ENCODE measurements at regions not wholly inside any gene's neighbourhood (a gene's known extent, or its start where the extent isn't known, plus 50 kb on each side); places are given as distances from the start of the nearest gene placed in this dataset.

GRCh38 chr5:168031614-168032013, 259.8 kb upstream of the WWC1 start:
- Histone ChIP-seq H3K36me3 (ENCODE audit: control insufficient read depth, low read depth, low read length) (no peaks in the 10 kb centered on the region), H3K27me3 (ENCODE audit: control insufficient read depth, insufficient read depth, low read length) (no peaks in the 10 kb centered on the region), H3K9me3 (ENCODE audit: control insufficient read depth, low read depth, low read length) (no peaks in the 10 kb centered on the region), H3K9ac (ENCODE audit: low read length) (no peak overlapping the region), H3K27ac (ENCODE audit: low read length) (no peak overlapping the region), H3K4me1 (ENCODE audit: control insufficient read depth, low read depth, low read length) (no peaks in the 10 kb centered on the region), H3K4me3 (ENCODE audit: low read length) (no peak overlapping the region)

DNA sequence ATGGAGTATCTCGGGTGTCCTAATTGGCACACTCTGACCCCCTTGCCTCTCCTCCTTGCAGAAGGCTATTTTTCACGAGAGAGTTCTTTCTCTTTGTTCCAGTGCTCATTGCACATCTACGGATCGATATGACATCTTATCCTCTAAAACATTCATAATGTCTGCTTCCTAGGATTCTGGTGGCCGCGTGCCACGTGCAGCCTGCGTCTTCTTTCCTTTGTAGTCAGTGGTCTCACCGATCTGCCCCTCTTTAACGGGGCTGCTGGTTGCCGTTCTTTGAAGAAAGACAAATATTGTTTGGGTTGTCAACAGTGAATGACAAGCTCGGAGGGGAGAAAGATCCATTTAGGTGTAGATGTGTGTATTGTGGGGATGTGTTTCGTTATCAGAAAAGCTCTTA, 252.4 kb upstream of the WWC1 start:
- H3K27ac ChIP-seq (ENCODE audit: low read length), result no peak overlapping the region
- no peaks in the 10 kb centered on the region for H3K4me1 ChIP-seq (ENCODE audit: control insufficient read depth, low read depth, low read length)
- no peak overlapping the region for H3K9ac ChIP-seq (ENCODE audit: low read length)
- no peaks in the 10 kb centered on the region for H3K27me3 ChIP-seq (ENCODE audit: control insufficient read depth, insufficient read depth, low read length)
- no peak overlapping the region for H3K4me3 ChIP-seq (ENCODE audit: low read length)
- no peaks in the 10 kb centered on the region for H3K9me3 ChIP-seq (ENCODE audit: control insufficient read depth, low read depth, low read length)
- H3K36me3 ChIP-seq (ENCODE audit: control insufficient read depth, low read depth, low read length), result no peaks in the 10 kb centered on the region

DNA sequence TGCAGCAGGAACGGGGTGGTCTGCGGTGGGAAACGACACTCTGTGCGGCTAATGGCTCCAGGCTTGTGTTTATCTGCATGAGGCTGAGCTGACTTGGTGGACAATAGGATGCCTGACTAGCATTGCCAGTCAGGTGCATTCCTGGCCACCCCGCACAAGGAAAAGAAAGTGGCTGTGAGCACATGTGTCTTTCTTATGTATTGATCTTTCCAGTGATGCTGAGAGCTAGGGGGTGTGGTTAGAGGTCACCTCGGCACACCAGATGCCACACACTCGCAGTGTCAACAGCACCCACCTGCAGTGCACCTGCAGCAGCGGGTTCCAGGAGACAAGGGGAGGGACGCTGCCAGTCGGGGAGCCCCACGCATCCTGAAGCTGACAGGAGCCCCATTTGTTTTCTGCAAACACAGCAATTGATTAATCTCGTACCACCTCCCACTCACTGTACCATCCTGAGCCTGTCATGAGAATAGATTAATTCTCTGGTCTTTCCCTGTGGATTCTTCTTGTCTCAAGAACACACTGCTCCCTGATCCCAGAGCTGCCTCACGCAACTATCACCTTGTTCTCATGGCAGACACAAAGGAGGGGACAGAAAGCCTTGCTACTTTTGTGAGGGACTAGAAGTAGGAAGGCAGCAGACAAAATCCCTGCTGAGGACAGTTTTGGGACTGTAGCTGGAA, 251.7 kb upstream of the WWC1 start:
- H3K4me1 ChIP-seq (ENCODE audit: control insufficient read depth, low read depth, low read length), result no peaks in the 10 kb centered on the region
- H3K36me3 ChIP-seq (ENCODE audit: control insufficient read depth, low read depth, low read length), result no peaks in the 10 kb centered on the region
- no peak overlapping the region for H3K4me3 ChIP-seq (ENCODE audit: low read length)
- no peaks in the 10 kb centered on the region for H3K9me3 ChIP-seq (ENCODE audit: control insufficient read depth, low read depth, low read length)
- no peaks in the 10 kb centered on the region for H3K27me3 ChIP-seq (ENCODE audit: control insufficient read depth, insufficient read depth, low read length)
- H3K27ac ChIP-seq (ENCODE audit: low read length), result no peak overlapping the region
- no peak overlapping the region for H3K9ac ChIP-seq (ENCODE audit: low read length)

GRCh38 chr5:168041583-168041982, 249.9 kb upstream of the WWC1 start:
- no peak overlapping the region for H3K27ac ChIP-seq (ENCODE audit: low read length)
- H3K9ac ChIP-seq (ENCODE audit: low read length), result no peak overlapping the region
- H3K9me3 ChIP-seq (ENCODE audit: control insufficient read depth, low read depth, low read length), result no peaks in the 10 kb centered on the region
- no peaks in the 10 kb centered on the region for H3K36me3 ChIP-seq (ENCODE audit: control insufficient read depth, low read depth, low read length)
- H3K4me3 ChIP-seq (ENCODE audit: low read length), result no peak overlapping the region
- peaks cover 1% of the 10 kb centered on the region for H3K4me1 ChIP-seq (ENCODE audit: control insufficient read depth, low read depth, low read length)
- no peaks in the 10 kb centered on the region for H3K27me3 ChIP-seq (ENCODE audit: control insufficient read depth, insufficient read depth, low read length)

GRCh38 chr5:168042284-168043068, 249.0 kb upstream of the WWC1 start:
- H3K9ac ChIP-seq (ENCODE audit: low read length), result no peak overlapping the region
- peaks cover 10% of the 10 kb centered on the region for H3K4me1 ChIP-seq (ENCODE audit: control insufficient read depth, low read depth, low read length)
- no peaks in the 10 kb centered on the region for H3K36me3 ChIP-seq (ENCODE audit: control insufficient read depth, low read depth, low read length)
- no peaks in the 10 kb centered on the region for H3K27me3 ChIP-seq (ENCODE audit: control insufficient read depth, insufficient read depth, low read length)
- H3K27ac ChIP-seq (ENCODE audit: low read length), result no peak overlapping the region
- H3K9me3 ChIP-seq (ENCODE audit: control insufficient read depth, low read depth, low read length), result no peaks in the 10 kb centered on the region
- no peak overlapping the region for H3K4me3 ChIP-seq (ENCODE audit: low read length)

DNA sequence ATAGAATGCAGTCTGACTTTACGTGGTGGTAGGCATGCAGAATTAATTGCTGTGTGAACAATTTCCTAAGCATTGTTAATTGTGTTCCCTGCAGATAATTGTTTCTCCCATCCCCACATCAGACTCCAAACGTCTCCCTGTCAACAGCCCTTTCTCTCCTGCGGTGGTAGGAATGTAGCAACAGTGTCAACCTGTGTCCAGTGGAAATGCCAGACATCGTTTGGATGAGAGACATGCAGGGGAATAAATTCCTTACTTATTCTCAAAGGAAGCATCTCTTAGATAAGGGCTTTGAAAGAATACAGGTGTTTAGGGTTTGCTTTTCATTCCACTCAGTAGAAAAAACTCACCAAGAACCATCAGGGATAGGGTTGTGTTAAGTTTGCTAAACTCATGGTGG, 245.3 kb upstream of the WWC1 start:
- Histone ChIP-seq H3K36me3 (ENCODE audit: control insufficient read depth, low read depth, low read length) (no peaks in the 10 kb centered on the region), H3K4me3 (ENCODE audit: low read length) (no peak overlapping the region), H3K27me3 (ENCODE audit: control insufficient read depth, insufficient read depth, low read length) (no peaks in the 10 kb centered on the region)

GRCh38 chr5:168047043-168047668, 244.3 kb upstream of the WWC1 start:
- Histone ChIP-seq H3K4me3 (ENCODE audit: low read length) (no peak overlapping the region), H3K4me1 (ENCODE audit: control insufficient read depth, low read depth, low read length) (peaks cover 21% of the 10 kb centered on the region), H3K36me3 (ENCODE audit: control insufficient read depth, low read depth, low read length) (no peaks in the 10 kb centered on the region), H3K27ac (ENCODE audit: low read length) (no peak overlapping the region), H3K9ac (ENCODE audit: low read length) (no peak overlapping the region), H3K9me3 (ENCODE audit: control insufficient read depth, low read depth, low read length) (no peaks in the 10 kb centered on the region), H3K27me3 (ENCODE audit: control insufficient read depth, insufficient read depth, low read length) (no peaks in the 10 kb centered on the region)

More for the DNA sequence above, 245.3 kb upstream of the WWC1 start:
- Histone ChIP-seq H3K9me3 (ENCODE audit: control insufficient read depth, low read depth, low read length) (no peaks in the 10 kb centered on the region), H3K4me1 (ENCODE audit: control insufficient read depth, low read depth, low read length) (peaks cover 21% of the 10 kb centered on the region), H3K9ac (ENCODE audit: low read length) (no peak overlapping the region), H3K27ac (ENCODE audit: low read length) (no peak overlapping the region)

- Histone ChIP-seq H3K27me3 (ENCODE audit: control insufficient read depth, insufficient read depth, low read length) (no peaks in the 10 kb centered on the region), H3K4me3 (ENCODE audit: low read length) (no peak overlapping the region), H3K4me1 (ENCODE audit: control insufficient read depth, low read depth, low read length) (peaks cover 21% of the 10 kb centered on the region), H3K27ac (ENCODE audit: low read length) (no peak overlapping the region), H3K9ac (ENCODE audit: low read length) (no peak overlapping the region), H3K9me3 (ENCODE audit: control insufficient read depth, low read depth, low read length) (no peaks in the 10 kb centered on the region), H3K36me3 (ENCODE audit: control insufficient read depth, low read depth, low read length) (no peaks in the 10 kb centered on the region)
Measured at GRCh38 chr5:168047669-168048111, 243.8 kb upstream of the WWC1 start.

GRCh38 chr5:168048486-168048885, 243.0 kb upstream of the WWC1 start:
- no peaks in the 10 kb centered on the region for H3K36me3 ChIP-seq (ENCODE audit: control insufficient read depth, low read depth, low read length)

GRCh38 chr5:168052686-168053085, 238.8 kb upstream of the WWC1 start:
- no peak overlapping the region for H3K4me3 ChIP-seq (ENCODE audit: low read length)

More at GRCh38 chr5:168048486-168048885, 243.0 kb upstream of the WWC1 start:
- peaks cover 21% of the 10 kb centered on the region for H3K4me1 ChIP-seq (ENCODE audit: control insufficient read depth, low read depth, low read length)
- no peaks in the 10 kb centered on the region for H3K27me3 ChIP-seq (ENCODE audit: control insufficient read depth, insufficient read depth, low read length)
- no peak overlapping the region for H3K27ac ChIP-seq (ENCODE audit: low read length)
- no peak overlapping the region for H3K4me3 ChIP-seq (ENCODE audit: low read length)
- H3K9ac ChIP-seq (ENCODE audit: low read length), result no peak overlapping the region
- H3K9me3 ChIP-seq (ENCODE audit: control insufficient read depth, low read depth, low read length), result no peaks in the 10 kb centered on the region

DNA sequence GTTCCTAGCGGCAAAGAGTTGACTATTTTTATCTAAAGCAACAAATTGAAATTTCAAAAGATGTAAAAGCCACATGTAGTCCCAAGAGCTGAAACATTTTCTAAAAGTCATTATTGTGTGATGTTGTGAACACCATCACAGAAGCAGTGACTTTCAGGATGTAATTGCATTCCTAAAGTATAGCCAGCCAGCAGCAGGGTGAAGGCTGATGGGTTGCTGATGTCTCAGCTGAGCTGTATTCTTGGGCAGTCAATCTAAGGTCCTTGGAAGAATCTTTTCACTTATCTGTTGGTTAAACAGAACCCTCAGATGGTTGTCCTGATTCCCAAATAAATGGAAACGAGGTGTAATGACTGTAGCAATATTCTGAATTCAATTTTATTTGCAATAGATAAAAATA, 237.4 kb upstream of the WWC1 start:
- no peak overlapping the region for H3K9ac ChIP-seq (ENCODE audit: low read length)
- H3K36me3 ChIP-seq (ENCODE audit: control insufficient read depth, low read depth, low read length), result no peaks in the 10 kb centered on the region
- no peak overlapping the region for H3K4me3 ChIP-seq (ENCODE audit: low read length)

More at GRCh38 chr5:168052686-168053085, 238.8 kb upstream of the WWC1 start:
- Histone ChIP-seq H3K36me3 (ENCODE audit: control insufficient read depth, low read depth, low read length) (no peaks in the 10 kb centered on the region), H3K27ac (ENCODE audit: low read length) (no peak overlapping the region), H3K9ac (ENCODE audit: low read length) (no peak overlapping the region), H3K4me1 (ENCODE audit: control insufficient read depth, low read depth, low read length) (peaks cover 9% of the 10 kb centered on the region), H3K27me3 (ENCODE audit: control insufficient read depth, insufficient read depth, low read length) (no peaks in the 10 kb centered on the region), H3K9me3 (ENCODE audit: control insufficient read depth, low read depth, low read length) (peaks cover 6% of the 10 kb centered on the region)

More for the DNA sequence above, 237.4 kb upstream of the WWC1 start:
- Histone ChIP-seq H3K9me3 (ENCODE audit: control insufficient read depth, low read depth, low read length) (peaks cover 12% of the 10 kb centered on the region), H3K27me3 (ENCODE audit: control insufficient read depth, insufficient read depth, low read length) (no peaks in the 10 kb centered on the region), H3K27ac (ENCODE audit: low read length) (no peak overlapping the region), H3K4me1 (ENCODE audit: control insufficient read depth, low read depth, low read length) (no peaks in the 10 kb centered on the region)
